NCI-H526 (cell line): ENCODE measurements at regions not wholly inside any gene's neighbourhood (a gene's known extent, or its start where the extent isn't known, plus 50 kb on each side); places are given as distances from the start of the nearest gene placed in this dataset.
"Not testable (repeated sequence)": the region's sequence is repeated elsewhere in the genome, so short reads cannot be mapped to it uniquely, and the experiment has no call there.

Experiments used
- DNase-seq, 2 experiments: peaks; one replicate each; lab custom pipeline; 2025; lab: John Stamatoyannopoulos, UW

- no peak for DNase-seq
These were observed 299.6 kb upstream of the MBL2 start for GRCh38 chr10:53072144-53072543.

GRCh38 chr10:53071505-53072125, 299.0 kb upstream of the MBL2 start:
- no peak for DNase-seq

- DNase-seq, result no peak
These were observed 296.4 kb upstream of the MBL2 start for GRCh38 chr10:53069013-53069412.

GRCh38 chr10:53064614-53065013, 292.0 kb upstream of the MBL2 start:
- DNase-seq, result no peak

GRCh38 chr10:53063805-53064204, 291.2 kb upstream of the MBL2 start:
- DNase-seq, result no peak

- DNase-seq, result no peak
These were observed 280.1 kb upstream of the MBL2 start for GRCh38 chr10:53052521-53053164.

GRCh38 chr10:53045315-53045714, 272.7 kb upstream of the MBL2 start:
- DNase-seq, result no peak

- not testable (repeated sequence) for DNase-seq
These were observed 263.2 kb upstream of the MBL2 start for GRCh38 chr10:53035823-53036222.

GRCh38 chr10:53033396-53033795, 260.8 kb upstream of the MBL2 start:
- no peak for DNase-seq

- not testable (repeated sequence) for DNase-seq
These were observed 257.6 kb upstream of the MBL2 start for GRCh38 chr10:53029872-53030849.

GRCh38 chr10:53029449-53029848, 256.9 kb upstream of the MBL2 start:
- no peak for DNase-seq

GRCh38 chr10:53025765-53026164, 253.2 kb upstream of the MBL2 start:
- not testable (repeated sequence) for DNase-seq

GRCh38 chr10:53025172-53025711, 252.7 kb upstream of the MBL2 start:
- DNase-seq, result no peak

- DNase-seq, result no peak
These were observed 250.8 kb upstream of the MBL2 start for GRCh38 chr10:53023411-53023810.

GRCh38 chr10:53022611-53023088, 250.1 kb upstream of the MBL2 start:
- DNase-seq, result no peak

GRCh38 chr10:53013201-53013810, 240.7 kb upstream of the MBL2 start:
- no peak for DNase-seq

GRCh38 chr10:53009961-53010907, 237.7 kb upstream of the MBL2 start:
- DNase-seq, result no peak

GRCh38 chr10:53007527-53007842, 234.9 kb upstream of the MBL2 start:
- no peak for DNase-seq

- DNase-seq, result no peak
These were observed 234.3 kb upstream of the MBL2 start for GRCh38 chr10:53006663-53007526.
